Transverse colon (tissue), 4 donors: ENCODE measurements at regions not wholly inside any gene's neighbourhood (a gene's known extent, or its start where the extent isn't known, plus 50 kb on each side); places are given as distances from the start of the nearest gene placed in this dataset.

Experiments used
- CTCF ChIP-seq, 5 experiments: fragments of 200-600 bp in 3 of 5; fragments of 450-650 bp in 2 of 5; sonication (generic) in 3 of 5; IDR thresholded peaks; 1 replicate in 2 of 5; 2 replicates in 3 of 5; pipeline ENCODE4 v1.5.1; 2016 to 2017; ENCODE audit warnings: antibody characterized with exemption in 5 of 5, inconsistent platforms in 3 of 5, mild to moderate bottlenecking in 2 of 5, moderate library complexity in 1 of 5
- POLR2A ChIP-seq: fragments of 450-650 bp; IDR thresholded peaks from one replicate; pipeline ENCODE4 v1.6.1; 2016; ENCODE audit warnings: antibody characterized with exemption, mild to moderate bottlenecking, moderate library complexity
- POLR2AphosphoS5 ChIP-seq, 3 donors: sonication (generic); formaldehyde crosslinking; IDR thresholded peaks; one replicate each; pipeline ENCODE4 v1.6.1; 2016; ENCODE audit warnings: antibody characterized with exemption in 3 of 3

GRCh38 chr5:103741984-103742383, 179.4 kb upstream of the NUDT12 start:
- no peak for TF ChIP-seq CTCF (IDR thresholded peaks at IDR 0.05)
- TF ChIP-seq POLR2AphosphoS5 (IDR thresholded peaks at IDR 0.05): no peak
- TF ChIP-seq POLR2A: no peak
